ENCODE measurements at regions not wholly inside any gene's neighbourhood (a gene's known extent, or its start where the extent isn't known, plus 50 kb on each side); places are given as distances from the start of the nearest gene placed in this dataset.

DNA sequence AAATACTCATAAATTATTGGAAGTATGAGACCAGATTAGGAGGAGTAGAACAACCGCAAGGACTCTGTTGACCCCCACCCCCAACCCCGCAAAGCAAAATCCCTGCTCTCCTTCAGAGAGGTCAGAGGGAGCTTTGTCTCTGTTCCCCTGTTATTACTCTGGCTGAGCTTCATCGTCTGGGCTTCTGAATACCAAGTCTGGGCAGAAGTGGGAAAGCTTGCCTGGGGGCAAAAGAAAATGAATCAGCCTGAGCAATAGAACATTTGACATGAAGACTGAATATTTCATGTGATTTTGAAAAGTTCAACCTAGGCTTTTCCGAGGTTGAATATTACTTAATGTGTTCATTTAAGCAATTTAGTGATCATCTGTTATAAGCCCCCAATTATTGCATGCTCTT, 114.6 kb upstream of the ARHGAP28 start:
- DNase-seq (ENCODE audit: extremely low spot score): no peak
- ChIA-PET POLR2A (no interaction called here), CTCF (no interaction called here)
- TF ChIP-seq, protein P1, sequence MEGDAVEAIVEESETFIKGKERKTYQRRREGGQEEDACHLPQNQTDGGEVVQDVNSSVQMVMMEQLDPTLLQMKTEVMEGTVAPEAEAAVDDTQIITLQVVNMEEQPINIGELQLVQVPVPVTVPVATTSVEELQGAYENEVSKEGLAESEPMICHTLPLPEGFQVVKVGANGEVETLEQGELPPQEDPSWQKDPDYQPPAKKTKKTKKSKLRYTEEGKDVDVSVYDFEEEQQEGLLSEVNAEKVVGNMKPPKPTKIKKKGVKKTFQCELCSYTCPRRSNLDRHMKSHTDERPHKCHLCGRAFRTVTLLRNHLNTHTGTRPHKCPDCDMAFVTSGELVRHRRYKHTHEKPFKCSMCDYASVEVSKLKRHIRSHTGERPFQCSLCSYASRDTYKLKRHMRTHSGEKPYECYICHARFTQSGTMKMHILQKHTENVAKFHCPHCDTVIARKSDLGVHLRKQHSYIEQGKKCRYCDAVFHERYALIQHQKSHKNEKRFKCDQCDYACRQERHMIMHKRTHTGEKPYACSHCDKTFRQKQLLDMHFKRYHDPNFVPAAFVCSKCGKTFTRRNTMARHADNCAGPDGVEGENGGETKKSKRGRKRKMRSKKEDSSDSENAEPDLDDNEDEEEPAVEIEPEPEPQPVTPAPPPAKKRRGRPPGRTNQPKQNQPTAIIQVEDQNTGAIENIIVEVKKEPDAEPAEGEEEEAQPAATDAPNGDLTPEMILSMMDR (IDR thresholded peaks at IDR 0.05; ENCODE audit: control extremely low read depth, extremely low read depth, low read depth, missing control alignments): no peak

DNA sequence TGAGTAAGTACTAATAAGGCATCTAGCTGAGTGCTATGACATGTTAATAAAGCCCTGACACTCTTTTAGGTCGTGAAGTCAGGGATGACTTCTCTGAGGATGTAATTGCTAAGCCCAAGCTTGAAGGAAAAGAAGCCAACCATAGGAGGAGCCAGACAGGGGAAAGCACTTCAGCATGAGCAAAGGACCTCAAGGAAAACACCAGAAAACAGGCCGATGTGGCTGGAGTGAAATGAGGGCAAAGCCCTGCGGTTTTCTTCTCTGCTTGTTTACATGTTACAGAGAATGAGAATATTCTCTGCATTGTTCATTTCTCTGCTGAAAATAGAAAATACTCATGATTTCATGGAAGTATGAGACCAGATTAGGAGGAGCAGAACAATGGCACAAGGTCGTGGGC, 112.5 kb upstream of the ARHGAP28 start:
- CTCF ChIA-PET: no interaction called here
- DNase-seq (ENCODE audit: extremely low spot score): no peak
- POLR2A ChIA-PET: no interaction called here
- TF ChIP-seq, protein P1 (IDR thresholded peaks at IDR 0.05; ENCODE audit: control extremely low read depth, extremely low read depth, low read depth, missing control alignments): no peak

DNA sequence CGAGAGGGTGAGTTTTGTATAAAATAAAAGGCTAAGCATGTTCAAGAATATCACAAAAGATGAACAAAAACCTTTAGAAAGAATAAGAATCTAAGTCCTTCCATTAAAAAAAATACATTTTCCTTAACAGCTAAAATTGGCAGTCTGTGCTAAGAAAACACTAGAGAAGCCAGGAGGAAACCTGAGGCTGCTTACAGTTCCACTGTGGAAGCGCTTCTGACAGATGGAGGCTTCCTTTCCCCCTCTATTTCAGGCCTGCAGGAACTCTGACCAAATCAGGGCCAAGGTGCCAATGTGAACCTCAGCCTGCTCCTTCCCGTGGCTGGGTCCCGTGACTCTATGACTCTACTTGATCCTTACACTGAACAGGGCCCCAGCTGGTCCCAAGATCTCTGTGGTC, 108.1 kb upstream of the ARHGAP28 start:
- TF ChIP-seq, protein P1 (IDR thresholded peaks at IDR 0.05; ENCODE audit: control extremely low read depth, extremely low read depth, low read depth, missing control alignments): no peak
- CTCF ChIA-PET: interaction anchor here (0.8 to 1.0 kb wide), 2 partner anchors 12 to 13 kb away, joined by 3 read pairs; no protein-coding TSS in a partner anchor
- POLR2A ChIA-PET: no interaction called here
- DNase-seq (ENCODE audit: extremely low spot score): no peak

DNA sequence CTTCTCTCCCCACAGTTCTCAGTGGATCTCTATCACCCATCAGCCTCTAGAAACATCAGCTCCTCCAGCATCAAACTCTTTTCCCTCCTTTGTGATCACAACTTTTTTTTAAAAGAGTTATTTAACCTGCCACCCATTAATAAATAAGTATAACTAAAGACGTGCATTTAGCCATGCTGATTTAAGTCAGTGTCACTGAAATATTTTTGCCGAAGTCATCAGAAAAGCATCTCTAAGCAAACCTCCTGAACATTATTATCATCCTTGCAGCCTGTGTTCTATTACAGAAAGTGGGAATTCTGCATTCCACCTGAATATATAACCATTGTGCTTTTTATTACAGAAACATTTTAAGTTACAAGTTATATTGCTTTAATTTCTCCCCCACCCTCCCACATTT, 106.2 kb upstream of the ARHGAP28 start:
- ChIA-PET CTCF (no interaction called here), POLR2A (no interaction called here)
- TF ChIP-seq, protein P1 (IDR thresholded peaks at IDR 0.05; ENCODE audit: control extremely low read depth, extremely low read depth, low read depth, missing control alignments): no peak
- DNase-seq (ENCODE audit: extremely low spot score): no peak

DNA sequence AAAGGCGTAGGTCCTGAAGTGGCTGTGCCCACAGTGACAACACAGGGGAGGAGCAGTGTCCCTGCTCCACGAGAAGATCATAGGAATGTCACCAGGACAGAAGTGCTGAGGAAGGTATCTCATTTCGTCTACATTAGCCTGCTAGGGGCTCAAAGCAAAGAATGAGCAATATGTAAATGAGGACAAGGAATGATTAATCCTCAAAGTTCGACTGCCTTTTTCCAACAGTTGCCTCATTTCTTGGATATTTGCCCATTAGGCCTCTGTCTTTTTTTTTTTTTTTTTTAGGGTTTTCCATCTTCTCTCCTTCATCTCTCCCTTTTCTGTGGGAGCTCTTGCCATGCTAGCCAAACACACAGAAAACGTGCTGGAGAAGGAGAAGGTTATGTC, 105.2 kb upstream of the ARHGAP28 start:
- POLR2A ChIA-PET: no interaction called here
- CTCF ChIA-PET: no interaction called here
- no peak for DNase-seq (ENCODE audit: extremely low spot score)

DNA sequence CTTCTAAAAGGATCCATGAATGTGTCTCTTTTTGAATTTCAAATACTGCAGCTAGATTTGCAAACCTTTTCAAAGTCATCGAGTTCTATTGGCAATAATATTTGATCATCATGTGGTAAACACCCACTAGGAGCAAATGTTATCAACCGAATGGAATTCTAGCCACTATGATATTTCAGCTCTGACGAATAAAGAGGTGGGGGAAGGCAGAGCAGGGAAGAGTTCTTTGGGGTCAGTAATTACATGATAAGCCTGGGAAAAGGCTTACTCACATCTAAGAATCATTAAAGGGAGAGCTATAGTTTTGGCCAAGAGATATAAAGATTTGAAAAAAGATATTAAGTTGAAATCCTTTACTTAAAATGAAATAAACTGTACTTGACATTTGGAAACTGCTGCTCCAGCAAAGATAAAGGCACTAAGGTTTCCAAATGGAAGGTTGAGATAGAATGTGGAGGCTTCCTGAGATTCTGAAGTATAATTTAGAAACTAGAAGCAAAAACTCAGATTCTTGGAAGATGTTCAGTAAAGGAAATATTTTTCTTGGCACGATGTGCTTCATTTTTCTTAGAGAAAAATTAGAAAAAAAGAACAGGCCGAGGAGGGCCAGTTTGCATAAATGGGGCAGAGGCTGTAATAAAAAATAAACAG, 104.7 kb upstream of the ARHGAP28 start:
- ChIA-PET CTCF (no interaction called here), POLR2A (no interaction called here)
- TF ChIP-seq, protein P1 (IDR thresholded peaks at IDR 0.05; ENCODE audit: control extremely low read depth, extremely low read depth, low read depth, missing control alignments): no peak
- no peak for DNase-seq (ENCODE audit: extremely low spot score)

More for the DNA sequence above, 105.2 kb upstream of the ARHGAP28 start:
- TF ChIP-seq, protein P1 (IDR thresholded peaks at IDR 0.05; ENCODE audit: control extremely low read depth, extremely low read depth, low read depth, missing control alignments): no peak
